Nephron (organoid): ENCODE measurements at regions not wholly inside any gene's neighbourhood (a gene's known extent, or its start where the extent isn't known, plus 50 kb on each side); places are given as distances from the start of the nearest gene placed in this dataset.

Experiments used
- H3K27ac Mint-ChIP-seq, 3 experiments: 2 replicates each; pipeline ENCODE4 v1.8.0; 2020; ENCODE audit warnings: mixed read lengths in 3 of 3, mild to moderate bottlenecking in 2 of 3, moderate library complexity in 1 of 3
- H3K27me3 Mint-ChIP-seq: 2 replicates; pipeline ENCODE4 v1.8.0; 2021; ENCODE audit warnings: low read depth, mild to moderate bottlenecking, moderate library complexity, mixed read lengths
- H3K36me3 Mint-ChIP-seq: 2 replicates; pipeline ENCODE4 v1.8.0; 2020; ENCODE audit warnings: low read depth, mixed read lengths
- H3K4me1 Mint-ChIP-seq: 2 replicates; pipeline ENCODE4 v1.8.0; 2020; ENCODE audit warnings: mixed read lengths
- H3K4me3 Mint-ChIP-seq, 3 experiments: 2 replicates each; pipeline ENCODE4 v1.8.0; 2020; ENCODE audit warnings: mild to moderate bottlenecking in 3 of 3, mixed read lengths in 3 of 3, moderate library complexity in 2 of 3
- H3K9me3 Mint-ChIP-seq: 2 replicates; pipeline ENCODE4 v1.8.0; 2020; ENCODE audit warnings: mixed read lengths
- TF ChIP-seq, protein P1 (sequence below), 3 experiments: fragments of 200-600 bp; sonication (generic); IDR thresholded peaks; one replicate each; pipeline ENCODE4 v1.5.0; 2021; ENCODE audit warnings: antibody characterized with exemption in 3 of 3; ENCODE audit not compliant: unreplicated experiment in 3 of 3

DNA sequence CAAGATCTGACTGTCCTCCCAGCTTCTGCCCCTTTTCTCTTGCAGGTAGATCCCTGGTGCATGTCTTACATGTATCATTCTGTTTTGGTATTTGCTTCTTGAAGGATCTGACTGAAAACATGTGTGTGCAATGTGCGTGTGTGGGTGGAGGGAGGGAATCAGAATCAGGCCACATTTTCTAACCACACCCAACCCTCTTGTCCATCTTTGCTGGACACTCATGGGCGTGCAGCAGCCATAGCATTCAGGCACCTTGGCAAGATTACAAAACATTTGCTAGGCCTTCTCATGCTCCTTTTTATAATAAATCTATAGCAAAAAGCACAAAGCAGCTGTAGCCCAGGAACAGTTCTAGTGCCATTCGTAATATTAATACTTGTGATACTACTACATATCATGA lies 233.6 kb upstream of the E2F7 start:
- Mint-ChIP-seq H3K27ac (no peak overlapping the region), H3K4me3 (no peak overlapping the region), H3K36me3 (no peaks in the 10 kb centered on the region), H3K4me1 (peaks cover 27% of the 10 kb centered on the region), H3K27me3 (no peaks in the 10 kb centered on the region), H3K9me3 (peaks cover 4% of the 10 kb centered on the region)
- TF ChIP-seq, protein P1, sequence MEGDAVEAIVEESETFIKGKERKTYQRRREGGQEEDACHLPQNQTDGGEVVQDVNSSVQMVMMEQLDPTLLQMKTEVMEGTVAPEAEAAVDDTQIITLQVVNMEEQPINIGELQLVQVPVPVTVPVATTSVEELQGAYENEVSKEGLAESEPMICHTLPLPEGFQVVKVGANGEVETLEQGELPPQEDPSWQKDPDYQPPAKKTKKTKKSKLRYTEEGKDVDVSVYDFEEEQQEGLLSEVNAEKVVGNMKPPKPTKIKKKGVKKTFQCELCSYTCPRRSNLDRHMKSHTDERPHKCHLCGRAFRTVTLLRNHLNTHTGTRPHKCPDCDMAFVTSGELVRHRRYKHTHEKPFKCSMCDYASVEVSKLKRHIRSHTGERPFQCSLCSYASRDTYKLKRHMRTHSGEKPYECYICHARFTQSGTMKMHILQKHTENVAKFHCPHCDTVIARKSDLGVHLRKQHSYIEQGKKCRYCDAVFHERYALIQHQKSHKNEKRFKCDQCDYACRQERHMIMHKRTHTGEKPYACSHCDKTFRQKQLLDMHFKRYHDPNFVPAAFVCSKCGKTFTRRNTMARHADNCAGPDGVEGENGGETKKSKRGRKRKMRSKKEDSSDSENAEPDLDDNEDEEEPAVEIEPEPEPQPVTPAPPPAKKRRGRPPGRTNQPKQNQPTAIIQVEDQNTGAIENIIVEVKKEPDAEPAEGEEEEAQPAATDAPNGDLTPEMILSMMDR (IDR thresholded peaks at IDR 0.05; ENCODE audit: unreplicated experiment in 3 of 3): no peak

DNA sequence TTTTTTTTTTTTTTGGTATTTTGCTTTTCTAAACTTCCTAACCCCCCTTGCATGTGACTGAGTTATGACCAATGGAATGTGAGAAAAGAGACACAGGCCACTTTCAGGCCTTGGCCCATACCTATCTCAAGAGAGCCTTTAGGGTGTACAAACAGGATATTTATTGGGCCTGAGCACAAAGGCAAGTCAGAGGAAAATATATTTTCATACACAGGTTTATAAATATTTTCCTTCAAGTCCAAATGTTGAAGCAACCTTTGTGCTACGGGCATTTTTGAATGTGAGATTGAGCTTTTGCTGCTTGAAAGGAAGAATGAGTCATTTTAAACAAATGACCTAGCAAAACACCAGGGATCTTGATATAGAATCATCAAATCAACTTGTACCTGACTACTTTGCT lies 228.6 kb upstream of the E2F7 start:
- Mint-ChIP-seq H3K36me3 (no peaks in the 10 kb centered on the region), H3K27ac (no peak overlapping the region), H3K4me1 (peaks cover 4% of the 10 kb centered on the region), H3K4me3 (no peak overlapping the region), H3K9me3 (peaks cover 6% of the 10 kb centered on the region), H3K27me3 (no peaks in the 10 kb centered on the region)
- TF ChIP-seq, protein P1 (IDR thresholded peaks at IDR 0.05; ENCODE audit: unreplicated experiment in 3 of 3): no peak

DNA sequence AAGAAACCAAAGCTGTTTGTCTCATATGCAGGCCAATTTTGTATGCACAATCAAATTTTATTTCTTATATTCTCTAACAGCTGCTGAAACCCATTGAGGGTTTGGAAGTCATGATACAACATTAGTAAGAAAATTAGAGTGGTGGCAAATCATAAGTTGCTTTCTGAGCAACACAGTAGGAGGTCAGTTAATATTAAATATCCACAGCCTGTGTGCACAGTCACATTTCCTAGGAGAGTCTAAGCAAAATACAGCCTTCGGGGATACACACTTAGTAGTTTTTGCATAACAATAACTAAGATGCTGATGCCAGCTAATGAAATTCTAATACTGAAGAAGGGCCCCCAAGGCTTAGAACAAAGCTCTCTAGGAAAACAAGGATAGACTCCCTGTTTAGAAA lies 209.6 kb upstream of the E2F7 start:
- H3K27me3 Mint-ChIP-seq: no peaks in the 10 kb centered on the region
- H3K4me1 Mint-ChIP-seq: no peaks in the 10 kb centered on the region
- TF ChIP-seq, protein P1 (IDR thresholded peaks at IDR 0.05; ENCODE audit: unreplicated experiment in 3 of 3): no peak
- no peaks in the 10 kb centered on the region for H3K36me3 Mint-ChIP-seq
- no peak overlapping the region for H3K4me3 Mint-ChIP-seq
- H3K9me3 Mint-ChIP-seq: no peaks in the 10 kb centered on the region
- H3K27ac Mint-ChIP-seq: no peak overlapping the region

DNA sequence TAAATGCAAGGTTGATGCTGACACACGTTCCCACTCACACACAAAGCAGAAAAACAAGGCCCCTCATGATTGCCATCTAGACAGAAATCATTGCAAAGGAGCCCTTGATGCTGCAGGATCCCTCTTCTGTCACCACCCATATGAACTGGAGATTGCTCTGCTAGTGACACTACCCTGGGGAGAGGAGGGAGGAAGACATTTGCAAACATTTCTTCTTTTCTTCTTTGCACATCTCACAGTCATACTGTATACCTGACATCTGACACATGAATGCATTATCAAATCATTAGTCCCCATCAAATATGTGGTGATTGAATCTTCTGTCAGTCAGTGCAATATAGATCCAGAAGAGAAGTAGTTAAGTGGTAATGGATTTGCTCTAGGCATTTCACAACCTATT lies 208.5 kb upstream of the E2F7 start:
- no peaks in the 10 kb centered on the region for H3K9me3 Mint-ChIP-seq
- TF ChIP-seq, protein P1 (IDR thresholded peaks at IDR 0.05; ENCODE audit: unreplicated experiment in 3 of 3): no peak
- H3K4me3 Mint-ChIP-seq: no peak overlapping the region
- H3K27ac Mint-ChIP-seq: no peak overlapping the region
- no peaks in the 10 kb centered on the region for H3K4me1 Mint-ChIP-seq
- H3K27me3 Mint-ChIP-seq: no peaks in the 10 kb centered on the region
- H3K36me3 Mint-ChIP-seq: no peaks in the 10 kb centered on the region

DNA sequence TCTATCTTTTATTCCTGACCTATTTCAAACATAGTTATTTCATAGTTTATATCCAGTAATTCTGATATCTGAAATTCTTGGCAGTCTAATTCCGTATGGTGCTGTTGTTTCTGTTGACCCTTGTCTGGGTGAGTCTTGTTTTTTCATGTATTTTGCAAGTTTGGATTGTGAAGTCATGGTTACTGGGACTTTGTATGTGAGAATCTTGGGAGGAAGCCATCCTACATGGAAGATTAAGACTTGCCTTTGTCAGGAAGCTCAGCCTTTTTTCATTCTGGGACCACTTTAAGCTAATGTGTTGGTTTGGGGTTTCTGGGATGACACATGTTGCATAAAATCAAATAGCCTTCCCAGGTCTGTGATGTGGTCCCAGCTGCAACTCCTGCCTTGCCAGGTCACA lies 191.6 kb upstream of the E2F7 start:
- Mint-ChIP-seq H3K4me1 (no peaks in the 10 kb centered on the region), H3K27ac (no peak overlapping the region), H3K27me3 (no peaks in the 10 kb centered on the region), H3K36me3 (no peaks in the 10 kb centered on the region), H3K4me3 (no peak overlapping the region), H3K9me3 (peaks cover 9% of the 10 kb centered on the region)
- TF ChIP-seq, protein P1 (IDR thresholded peaks at IDR 0.05; ENCODE audit: unreplicated experiment in 3 of 3): no peak

DNA sequence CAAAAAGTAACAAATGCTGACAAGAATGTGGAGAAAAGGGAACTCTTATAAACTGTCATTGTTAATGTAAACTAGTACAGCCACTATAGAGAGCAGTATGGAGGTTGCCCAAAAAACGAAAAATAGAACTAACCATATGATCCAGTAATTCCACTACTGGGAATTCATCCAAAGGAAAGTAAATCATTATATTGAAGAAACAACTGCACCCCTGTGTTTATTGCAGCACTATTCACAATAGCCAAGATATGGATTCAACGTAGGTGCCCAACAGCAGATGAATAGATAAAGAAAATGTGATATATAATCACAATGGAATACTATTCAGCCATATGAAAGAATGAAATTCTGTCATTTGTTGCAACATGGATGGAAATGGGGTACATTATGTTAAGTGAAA lies 188.0 kb upstream of the E2F7 start:
- TF ChIP-seq, protein P1 (IDR thresholded peaks at IDR 0.05; ENCODE audit: unreplicated experiment in 3 of 3): no peak
- Mint-ChIP-seq H3K9me3 (no peaks in the 10 kb centered on the region), H3K27me3 (no peaks in the 10 kb centered on the region), H3K4me1 (no peaks in the 10 kb centered on the region), H3K36me3 (no peaks in the 10 kb centered on the region), H3K27ac (no peak overlapping the region), H3K4me3 (no peak overlapping the region)
